ENCODE measurements at regions not wholly inside any gene's neighbourhood (a gene's known extent, or its start where the extent isn't known, plus 50 kb on each side); places are given as distances from the start of the nearest gene placed in this dataset.

DNA sequence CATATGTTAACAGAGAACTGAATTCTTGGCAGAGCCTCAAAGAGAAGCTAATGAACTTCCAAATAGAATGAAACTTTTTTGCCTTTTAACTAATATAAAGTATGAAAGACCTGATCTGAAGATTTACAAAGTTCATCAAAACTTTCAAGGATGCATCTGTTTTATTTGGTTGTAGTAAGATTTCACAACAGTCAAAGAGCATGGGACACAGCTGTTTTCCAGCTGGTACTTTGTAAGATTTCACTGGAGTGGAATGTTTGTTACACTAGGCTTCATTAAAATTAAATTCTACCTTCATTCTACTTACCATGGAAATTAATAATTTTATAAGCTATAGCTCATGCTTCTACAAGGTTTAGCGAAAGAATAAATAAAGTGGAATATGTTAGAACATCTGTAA is 351.2 kb downstream of the SLC6A15 start:
- Mint-ChIP-seq H3K4me1 (no peaks in the 10 kb centered on the region), H3K9me3 (ENCODE audit: insufficient read depth) (no peaks in the 10 kb centered on the region), H3K27me3 (no peaks in the 10 kb centered on the region), H3K4me3 (no peak overlapping the region), H3K27ac (no peak overlapping the region)
- Histone ChIP-seq H3K4me3 (ENCODE audit: control extremely low read depth in 1 of 5, extremely low read depth in 1 of 5, insufficient read depth in 1 of 5, low read depth in 2 of 5, low read length in 4 of 5) (no peak overlapping the region), H3K27me3 (replicated peaks in 1 of 4; ENCODE audit: control extremely low read depth in 1 of 4, control insufficient read depth in 3 of 4, insufficient read depth in 4 of 4, low read length in 3 of 4) (no peaks in the 10 kb centered on the region), H3K9me3 (ENCODE audit: control extremely low read depth in 1 of 3, control insufficient read depth in 2 of 3, insufficient read depth in 1 of 3, low read length in 2 of 3) (no peaks in the 10 kb centered on the region), H3K9ac (ENCODE audit: low read length) (no peak overlapping the region), H4K20me1 (ENCODE audit: control insufficient read depth, insufficient read depth, low read length, poor library complexity, severe bottlenecking) (no peaks in the 10 kb centered on the region), H3K4me2 (replicated peaks; ENCODE audit: low read depth, low read length, poor library complexity, severe bottlenecking) (no peak overlapping the region), H3K36me3 (replicated peaks in 1 of 2; ENCODE audit: control extremely low read depth in 1 of 2, control insufficient read depth in 1 of 2, extremely low read depth in 1 of 2, insufficient read depth in 2 of 2, low read length in 1 of 2) (no peaks in the 10 kb centered on the region), H2AFZ (ENCODE audit: insufficient read depth, low read depth, low read length, poor library complexity, severe bottlenecking) (no peak overlapping the region), H3K79me2 (ENCODE audit: control insufficient read depth, insufficient read depth, low read length) (no peaks in the 10 kb centered on the region), H3K4me1 (ENCODE audit: control insufficient read depth in 2 of 2, insufficient read depth in 2 of 2, low read length in 2 of 2) (no peaks in the 10 kb centered on the region), H3K27ac (ENCODE audit: low read length in 2 of 2) (no peak overlapping the region)
- CTCF ChIA-PET, result no interaction called here
- intact Hi-C loops (cut with micrococcal nuclease), result no loop called here
- DNase-seq (no peak), ATAC-seq (ENCODE audit: low read depth) (no peak)
- POLR2A ChIA-PET, result no interaction called here
- TF ChIP-seq, protein P1, sequence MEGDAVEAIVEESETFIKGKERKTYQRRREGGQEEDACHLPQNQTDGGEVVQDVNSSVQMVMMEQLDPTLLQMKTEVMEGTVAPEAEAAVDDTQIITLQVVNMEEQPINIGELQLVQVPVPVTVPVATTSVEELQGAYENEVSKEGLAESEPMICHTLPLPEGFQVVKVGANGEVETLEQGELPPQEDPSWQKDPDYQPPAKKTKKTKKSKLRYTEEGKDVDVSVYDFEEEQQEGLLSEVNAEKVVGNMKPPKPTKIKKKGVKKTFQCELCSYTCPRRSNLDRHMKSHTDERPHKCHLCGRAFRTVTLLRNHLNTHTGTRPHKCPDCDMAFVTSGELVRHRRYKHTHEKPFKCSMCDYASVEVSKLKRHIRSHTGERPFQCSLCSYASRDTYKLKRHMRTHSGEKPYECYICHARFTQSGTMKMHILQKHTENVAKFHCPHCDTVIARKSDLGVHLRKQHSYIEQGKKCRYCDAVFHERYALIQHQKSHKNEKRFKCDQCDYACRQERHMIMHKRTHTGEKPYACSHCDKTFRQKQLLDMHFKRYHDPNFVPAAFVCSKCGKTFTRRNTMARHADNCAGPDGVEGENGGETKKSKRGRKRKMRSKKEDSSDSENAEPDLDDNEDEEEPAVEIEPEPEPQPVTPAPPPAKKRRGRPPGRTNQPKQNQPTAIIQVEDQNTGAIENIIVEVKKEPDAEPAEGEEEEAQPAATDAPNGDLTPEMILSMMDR (IDR thresholded peaks at IDR 0.05), result no peak
- no peak for TF ChIP-seq EZH2 (IDR thresholded peaks at IDR 0.05; ENCODE audit: borderline replicate concordance, insufficient read depth, low read depth, low read length, poor library complexity, severe bottlenecking)
- no CpG with 5 or more reads among the region's 1 CpG for WGBS (ENCODE audit: insufficient coverage)

GRCh38 chr12:84554199-84554723 is 358.3 kb downstream of the SLC6A15 start:
- H3K4me1 Mint-ChIP-seq, result no peaks in the 10 kb centered on the region
- 91% methylated on average over 6 of the region's 15 CpGs for WGBS (ENCODE audit: insufficient coverage)

More at GRCh38 chr12:84554199-84554723, 358.3 kb downstream of the SLC6A15 start:
- Histone ChIP-seq H2AFZ (ENCODE audit: insufficient read depth, low read depth, low read length, poor library complexity, severe bottlenecking) (no peak overlapping the region), H3K9ac (ENCODE audit: low read length) (no peak overlapping the region), H3K4me2 (replicated peaks; ENCODE audit: low read depth, low read length, poor library complexity, severe bottlenecking) (no peak overlapping the region), H4K20me1 (ENCODE audit: control insufficient read depth, insufficient read depth, low read length, poor library complexity, severe bottlenecking) (no peaks in the 10 kb centered on the region), H3K36me3 (replicated peaks in 1 of 2; ENCODE audit: control extremely low read depth in 1 of 2, control insufficient read depth in 1 of 2, extremely low read depth in 1 of 2, insufficient read depth in 2 of 2, low read length in 1 of 2) (no peaks in the 10 kb centered on the region), H3K4me3 (ENCODE audit: control extremely low read depth in 1 of 5, extremely low read depth in 1 of 5, insufficient read depth in 1 of 5, low read depth in 2 of 5, low read length in 4 of 5) (no peak overlapping the region), H3K9me3 (ENCODE audit: control extremely low read depth in 1 of 3, control insufficient read depth in 2 of 3, insufficient read depth in 1 of 3, low read length in 2 of 3) (no peaks in the 10 kb centered on the region), H3K27ac (ENCODE audit: low read length in 2 of 2) (no peak overlapping the region), H3K79me2 (ENCODE audit: control insufficient read depth, insufficient read depth, low read length) (no peaks in the 10 kb centered on the region), H3K4me1 (ENCODE audit: control insufficient read depth in 2 of 2, insufficient read depth in 2 of 2, low read length in 2 of 2) (no peaks in the 10 kb centered on the region), H3K27me3 (replicated peaks in 1 of 4; ENCODE audit: control extremely low read depth in 1 of 4, control insufficient read depth in 3 of 4, insufficient read depth in 4 of 4, low read length in 3 of 4) (no peaks in the 10 kb centered on the region)
- TF ChIP-seq, protein P1 (IDR thresholded peaks at IDR 0.05), result no peak
- TF ChIP-seq EZH2 (IDR thresholded peaks at IDR 0.05; ENCODE audit: borderline replicate concordance, insufficient read depth, low read depth, low read length, poor library complexity, severe bottlenecking), result no peak
- no peaks in the 10 kb centered on the region for H3K27me3 Mint-ChIP-seq
- DNase-seq (no peak), ATAC-seq (ENCODE audit: low read depth) (no peak)
- H3K9me3 Mint-ChIP-seq (ENCODE audit: insufficient read depth), result no peaks in the 10 kb centered on the region
- no peak overlapping the region for H3K4me3 Mint-ChIP-seq
- ChIA-PET CTCF (no interaction called here), POLR2A (no interaction called here)
- intact Hi-C loops (cut with micrococcal nuclease), result no loop called here
- no peak overlapping the region for H3K27ac Mint-ChIP-seq

Data from B cell (primary cell).